GM12865 (cell line): ENCODE measurements at regions not wholly inside any gene's neighbourhood (a gene's known extent, or its start where the extent isn't known, plus 50 kb on each side); places are given as distances from the start of the nearest gene placed in this dataset.
A peak's percentile ranks its signal among the peaks of the same experiment; 100 is the strongest.

Experiments used
- DNase-seq: peaks from one replicate; pipeline ENCODE4 v3.0.0; 2010; ENCODE audit warnings: low read depth
- H3K4me3 ChIP-seq: 2 replicates; pipeline ENCODE4 v1.5.1; 2011; ENCODE audit warnings: mild to moderate bottlenecking, low read depth, low read length, control low read depth
- CTCF ChIP-seq: IDR thresholded peaks from 2 replicates; pipeline ENCODE4 v1.5.1; 2011; ENCODE audit warnings: low read length, control low read depth, low read depth, inconsistent platforms; ENCODE audit not compliant: insufficient read depth; ENCODE audit errors: missing control alignments

- TF ChIP-seq CTCF: peak; percentile 29
- peak; percentile 39 for DNase-seq
- no peak overlapping the region for H3K4me3 ChIP-seq
These were observed 296.6 kb upstream of the MANEA start for GRCh38 chr6:95280686-95281273.

- H3K4me3 ChIP-seq: no peak overlapping the region
- no peak for TF ChIP-seq CTCF
- DNase-seq: no peak
These were observed 291.5 kb upstream of the MANEA start for GRCh38 chr6:95285881-95286280.

GRCh38 chr6:95286874-95287273, 290.5 kb upstream of the MANEA start:
- no peak overlapping the region for H3K4me3 ChIP-seq
- no peak for DNase-seq
- TF ChIP-seq CTCF: no peak

GRCh38 chr6:95288251-95288650, 289.1 kb upstream of the MANEA start:
- TF ChIP-seq CTCF: no peak
- no peak overlapping the region for H3K4me3 ChIP-seq
- DNase-seq: no peak

GRCh38 chr6:95292011-95292410, 285.3 kb upstream of the MANEA start:
- no peak for TF ChIP-seq CTCF
- no peak for DNase-seq
- no peak overlapping the region for H3K4me3 ChIP-seq

- no peak overlapping the region for H3K4me3 ChIP-seq
- TF ChIP-seq CTCF: no peak
- DNase-seq: no peak
These were observed 284.1 kb upstream of the MANEA start for GRCh38 chr6:95293257-95293656.

- TF ChIP-seq CTCF: no peak
- DNase-seq: no peak
- H3K4me3 ChIP-seq: no peak overlapping the region
These were observed 283.3 kb upstream of the MANEA start for GRCh38 chr6:95294043-95294442.
